Natural killer cell (primary cell): ENCODE measurements at regions not wholly inside any gene's neighbourhood (a gene's known extent, or its start where the extent isn't known, plus 50 kb on each side); places are given as distances from the start of the nearest gene placed in this dataset.
A peak's percentile ranks its signal among the peaks of the same experiment; 100 is the strongest.

Source experiments
- ATAC-seq, 3 donors: fragments of 150-1000 bp in 2 of 3; fragments of 200-7000 bp in 1 of 3; cut with Tn5 transposase; 1 replicate in 1 of 3; 2 replicates in 2 of 3; pipeline ENCODE4 v1.10.0; 2021; ENCODE audit warnings: mild to moderate bottlenecking in 2 of 3, moderate library complexity in 2 of 3
- DNase-seq, 2 donors: peaks; one replicate each; pipeline versions ENCODE4 v3.0.0 to v3.0.0-alpha.2; 2013 to 2021; ENCODE audit warnings: mixed read lengths in 1 of 2
- H3K27ac ChIP-seq: one replicate; pipeline ENCODE4 v1.5.1; 2013; ENCODE audit warnings: mild to moderate bottlenecking, low read length
- H3K27me3 ChIP-seq: one replicate; pipeline ENCODE4 v1.6.1; 2013; ENCODE audit warnings: low read length; ENCODE audit not compliant: control insufficient read depth, insufficient read depth
- H3K36me3 ChIP-seq: one replicate; pipeline ENCODE4 v1.6.1; 2013; ENCODE audit warnings: low read length; ENCODE audit not compliant: control insufficient read depth, insufficient read depth
- H3K4me1 ChIP-seq: one replicate; pipeline ENCODE4 v1.6.1; 2013; ENCODE audit warnings: low read length; ENCODE audit not compliant: control insufficient read depth, insufficient read depth
- H3K4me3 ChIP-seq: one replicate; pipeline ENCODE4 v1.5.1; 2013; ENCODE audit warnings: low read length
- H3K9me3 ChIP-seq: one replicate; pipeline ENCODE4 v1.6.1; 2013; ENCODE audit warnings: low read length; ENCODE audit not compliant: control insufficient read depth, insufficient read depth
- H3K27ac Mint-ChIP-seq, 2 donors: one replicate each; pipeline ENCODE4 v1.8.0; 2022; ENCODE audit warnings: mild to moderate bottlenecking in 2 of 2, mixed read lengths in 2 of 2, moderate library complexity in 1 of 2
- H3K27me3 Mint-ChIP-seq, 2 donors: one replicate each; pipeline ENCODE4 v1.8.0; 2022; ENCODE audit warnings: low read depth in 2 of 2, mixed read lengths in 2 of 2
- H3K36me3 Mint-ChIP-seq: one replicate; pipeline ENCODE4 v1.8.0; 2022; ENCODE audit warnings: mixed read lengths
- H3K4me1 Mint-ChIP-seq, 2 donors: one replicate each; pipeline ENCODE4 v1.8.0; 2022; ENCODE audit warnings: mixed read lengths in 2 of 2
- H3K4me3 Mint-ChIP-seq: one replicate; pipeline ENCODE4 v1.8.0; 2022; ENCODE audit warnings: mild to moderate bottlenecking, moderate library complexity, mixed read lengths
- H3K9me3 Mint-ChIP-seq, 2 donors: one replicate each; pipeline ENCODE4 v1.8.0; 2022; ENCODE audit warnings: mixed read lengths in 2 of 2
- CTCF ChIP-seq: fragments of 200-600 bp; IDR thresholded peaks from one replicate; pipeline ENCODE4 v1.8.0; 2022; ENCODE audit warnings: antibody characterized with exemption
- WGBS: methylation state at CpG from one replicate; pipeline ENCODE4 v1.1.7; 2013; ENCODE audit warnings: missing lambda C conversion rate; ENCODE audit not compliant: insufficient coverage; 5-methylcytosine and 5-hydroxymethylcytosine counted together
- intact Hi-C: fragments of 100-400 bp; cut with micrococcal nuclease; formaldehyde crosslinking; loops from one replicate; pipeline ENCODE4 v1.14.2; 2022

- no peak overlapping the region for H3K4me3 ChIP-seq
- Mint-ChIP-seq H3K27me3 (peaks cover 0 to 3% of the 10 kb centered on the region in 2 donors), H3K9me3 (no peaks in the 10 kb centered on the region), H3K4me3 (no peak overlapping the region), H3K27ac (no peak overlapping the region), H3K36me3 (no peaks in the 10 kb centered on the region), H3K4me1 (no peaks in the 10 kb centered on the region)
- no peak overlapping the region for H3K27ac ChIP-seq
- intact Hi-C loops = no loop called here
- no peaks in the 10 kb centered on the region for H3K36me3 ChIP-seq
- no peak for TF ChIP-seq CTCF
- DNase-seq (peak in 1 of 2 donors; percentile 3), ATAC-seq (no peak)
- H3K27me3 ChIP-seq = no peaks in the 10 kb centered on the region
- H3K4me1 ChIP-seq = no peaks in the 10 kb centered on the region
- WGBS = 100% methylated on average over 1 of the region's 1 CpG
- no peaks in the 10 kb centered on the region for H3K9me3 ChIP-seq
Measured at GRCh38 chr1:199545780-199546179, 481.7 kb upstream of the NR5A2 start.

DNA sequence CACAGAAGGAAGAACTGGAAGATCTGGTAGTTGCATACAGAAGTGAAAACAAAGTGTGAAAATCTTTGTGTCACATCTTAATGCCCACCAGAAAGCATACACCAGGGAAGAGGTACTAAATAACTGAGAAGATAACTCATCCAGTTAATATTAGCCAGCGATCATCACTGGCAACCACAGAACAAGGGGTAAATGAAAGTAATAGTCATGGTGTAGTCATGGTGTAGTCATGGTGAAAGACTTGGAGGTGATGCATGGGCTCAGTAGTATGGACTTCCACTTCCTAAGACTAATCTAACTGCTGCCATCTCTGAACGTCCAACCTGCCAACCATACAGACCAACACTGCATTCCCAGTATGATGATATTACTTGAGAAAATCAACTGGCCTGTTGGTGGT, 481.2 kb upstream of the NR5A2 start:
- no peaks in the 10 kb centered on the region for H3K4me1 Mint-ChIP-seq
- no peaks in the 10 kb centered on the region for H3K9me3 Mint-ChIP-seq
- no peaks in the 10 kb centered on the region for H3K27me3 ChIP-seq
- ATAC-seq (no peak), DNase-seq (no peak)
- no peak overlapping the region for H3K4me3 ChIP-seq
- H3K4me3 Mint-ChIP-seq = no peak overlapping the region
- no peaks in the 10 kb centered on the region for H3K27me3 Mint-ChIP-seq
- no peaks in the 10 kb centered on the region for H3K36me3 Mint-ChIP-seq
- WGBS = 90% methylated on average over 2 of the region's 2 CpGs
- no peak overlapping the region for H3K27ac ChIP-seq
- no peak for TF ChIP-seq CTCF
- intact Hi-C loops = no loop called here
- no peaks in the 10 kb centered on the region for H3K4me1 ChIP-seq
- no peaks in the 10 kb centered on the region for H3K9me3 ChIP-seq
- no peak overlapping the region for H3K27ac Mint-ChIP-seq
- H3K36me3 ChIP-seq = no peaks in the 10 kb centered on the region

DNA sequence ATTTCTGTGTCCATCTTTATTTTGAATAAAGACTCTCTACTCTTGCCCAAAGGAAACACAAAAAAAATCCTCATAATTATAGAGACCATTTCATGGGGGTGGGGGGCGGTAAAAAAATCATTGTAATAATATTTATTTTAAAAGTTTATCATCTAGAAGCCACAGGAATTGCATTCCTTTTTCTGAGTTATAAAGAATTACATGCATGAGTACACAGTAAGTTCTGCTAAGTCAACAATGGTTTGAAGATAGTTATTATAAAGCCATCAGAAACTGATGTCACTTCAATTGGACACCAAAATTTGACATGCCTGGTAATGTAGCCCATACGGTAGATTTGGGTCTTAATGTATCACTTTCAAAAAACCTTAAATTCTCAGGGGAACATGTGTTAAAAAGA, 478.1 kb upstream of the NR5A2 start:
- no peak overlapping the region for H3K4me3 ChIP-seq
- no peaks in the 10 kb centered on the region for H3K36me3 ChIP-seq
- no peak overlapping the region for H3K4me3 Mint-ChIP-seq
- no peak for ATAC-seq
- DNase-seq = no peak
- intact Hi-C loops = no loop called here
- TF ChIP-seq CTCF = no peak
- H3K9me3 Mint-ChIP-seq = no peaks in the 10 kb centered on the region
- H3K36me3 Mint-ChIP-seq = no peaks in the 10 kb centered on the region
- H3K27ac Mint-ChIP-seq = no peak overlapping the region
- H3K4me1 ChIP-seq = no peaks in the 10 kb centered on the region
- no peaks in the 10 kb centered on the region for H3K9me3 ChIP-seq
- H3K27me3 Mint-ChIP-seq = peaks cover 0 to 9% of the 10 kb centered on the region in 2 donors
- no peaks in the 10 kb centered on the region for H3K27me3 ChIP-seq
- no peak overlapping the region for H3K27ac ChIP-seq
- no peaks in the 10 kb centered on the region for H3K4me1 Mint-ChIP-seq
- whole genome bisulfite sequencing = 89% methylated on average over 1 of the region's 2 CpGs

- Histone ChIP-seq H3K27me3 (no peaks in the 10 kb centered on the region), H3K9me3 (no peaks in the 10 kb centered on the region), H3K4me1 (no peaks in the 10 kb centered on the region), H3K4me3 (no peak overlapping the region), H3K27ac (no peak overlapping the region), H3K36me3 (no peaks in the 10 kb centered on the region)
- DNase-seq (no peak), ATAC-seq (no peak)
- WGBS = 77% methylated on average over 2 of the region's 4 CpGs
- Mint-ChIP-seq H3K9me3 (no peaks in the 10 kb centered on the region), H3K4me3 (no peak overlapping the region), H3K4me1 (no peaks in the 10 kb centered on the region), H3K27ac (no peak overlapping the region), H3K27me3 (peaks cover 0 to 9% of the 10 kb centered on the region in 2 donors), H3K36me3 (no peaks in the 10 kb centered on the region)
- intact Hi-C loops = no loop called here
- TF ChIP-seq CTCF = no peak
Measured at GRCh38 chr1:199550199-199551065, 477.1 kb upstream of the NR5A2 start.
